ENCODE measurements at regions not wholly inside any gene's neighbourhood (a gene's known extent, or its start where the extent isn't known, plus 50 kb on each side); places are given as distances from the start of the nearest gene placed in this dataset.

- Histone ChIP-seq H3K4me1 (no peaks in the 10 kb centered on the region), H3K27ac (no peak overlapping the region), H3K27me3 (ENCODE audit: control insufficient read depth, insufficient read depth, low read length) (no peaks in the 10 kb centered on the region), H3K36me3 (ENCODE audit: control insufficient read depth, insufficient read depth, low read length) (no peaks in the 10 kb centered on the region), H3K4me2 (ENCODE audit: low read length) (no peak overlapping the region), H3K4me3 (ENCODE audit: low read depth, low read length) (no peak overlapping the region), H3K9me3 (ENCODE audit: control insufficient read depth, low read length) (no peaks in the 10 kb centered on the region), H3K9ac (no peak overlapping the region), H2AFZ (no peak overlapping the region), H3K79me2 (no peaks in the 10 kb centered on the region)
- TF ChIP-seq CTCF (IDR thresholded peaks at IDR 0.05) = no peak
Observed at GRCh38 chr14:84351646-84352045, 1178.3 kb upstream of the FLRT2 start.

- Histone ChIP-seq H3K27me3 (ENCODE audit: control insufficient read depth, insufficient read depth, low read length) (no peaks in the 10 kb centered on the region), H3K36me3 (ENCODE audit: control insufficient read depth, insufficient read depth, low read length) (no peaks in the 10 kb centered on the region), H3K4me2 (ENCODE audit: low read length) (no peak overlapping the region), H3K79me2 (no peaks in the 10 kb centered on the region), H3K9ac (no peak overlapping the region), H3K9me3 (ENCODE audit: control insufficient read depth, low read length) (no peaks in the 10 kb centered on the region), H3K27ac (no peak overlapping the region), H2AFZ (no peak overlapping the region), H3K4me3 (ENCODE audit: low read depth, low read length) (no peak overlapping the region), H3K4me1 (no peaks in the 10 kb centered on the region)
- TF ChIP-seq CTCF (IDR thresholded peaks at IDR 0.05) = no peak
Observed at GRCh38 chr14:84361476-84361875, 1168.5 kb upstream of the FLRT2 start.

GRCh38 chr14:84375235-84375634, 1154.7 kb upstream of the FLRT2 start:
- no peaks in the 10 kb centered on the region for H3K27me3 ChIP-seq (ENCODE audit: control insufficient read depth, insufficient read depth, low read length)
- no peak overlapping the region for H3K27ac ChIP-seq
- H2AFZ ChIP-seq = no peak overlapping the region
- H3K79me2 ChIP-seq = no peaks in the 10 kb centered on the region
- no peaks in the 10 kb centered on the region for H3K9me3 ChIP-seq (ENCODE audit: control insufficient read depth, low read length)
- TF ChIP-seq CTCF (IDR thresholded peaks at IDR 0.05) = no peak
- H3K4me3 ChIP-seq (ENCODE audit: low read depth, low read length) = no peak overlapping the region
- H3K4me2 ChIP-seq (ENCODE audit: low read length) = no peak overlapping the region
- H3K36me3 ChIP-seq (ENCODE audit: control insufficient read depth, insufficient read depth, low read length) = no peaks in the 10 kb centered on the region
- H3K4me1 ChIP-seq = no peaks in the 10 kb centered on the region
- H3K9ac ChIP-seq = no peak overlapping the region

- H2AFZ ChIP-seq = no peak overlapping the region
Observed at GRCh38 chr14:84390010-84390409, 1139.9 kb upstream of the FLRT2 start.

More at GRCh38 chr14:84390010-84390409, 1139.9 kb upstream of the FLRT2 start:
- Histone ChIP-seq H3K4me1 (no peaks in the 10 kb centered on the region), H3K9ac (no peak overlapping the region), H3K4me2 (ENCODE audit: low read length) (no peak overlapping the region), H3K4me3 (ENCODE audit: low read depth, low read length) (no peak overlapping the region), H3K9me3 (ENCODE audit: control insufficient read depth, low read length) (no peaks in the 10 kb centered on the region), H3K27me3 (ENCODE audit: control insufficient read depth, insufficient read depth, low read length) (no peaks in the 10 kb centered on the region), H3K27ac (no peak overlapping the region), H3K36me3 (ENCODE audit: control insufficient read depth, insufficient read depth, low read length) (no peaks in the 10 kb centered on the region), H3K79me2 (no peaks in the 10 kb centered on the region)
- TF ChIP-seq CTCF (IDR thresholded peaks at IDR 0.05) = no peak
